ENCODE measurements at regions not wholly inside any gene's neighbourhood (a gene's known extent, or its start where the extent isn't known, plus 50 kb on each side); places are given as distances from the start of the nearest gene placed in this dataset.

GRCh38 chr2:118322406-118322805 lies 234.1 kb downstream of the INSIG2 start:
- Histone ChIP-seq H2AFZ (ENCODE audit: low read depth, low read length) (no peak overlapping the region), H3K9me1 (ENCODE audit: control insufficient read depth, insufficient read depth, low read length) (no peaks in the 10 kb centered on the region), H3K36me3 (ENCODE audit: control insufficient read depth, insufficient read depth, low read length) (no peaks in the 10 kb centered on the region), H3K27me3 (ENCODE audit: control insufficient read depth in 2 of 2, insufficient read depth in 2 of 2, low read length in 2 of 2) (no peaks in the 10 kb centered on the region; a peak in 1 of 5 replicates), H3K9me3 (replicated peaks; ENCODE audit: control insufficient read depth, insufficient read depth, low read depth, low read length) (no peaks in the 10 kb centered on the region), H3K4me2 (ENCODE audit: insufficient read depth, low read length) (no peak overlapping the region), H3K27ac (ENCODE audit: extremely low read depth, low read depth, low read length) (no peak overlapping the region), H3K4me1 (replicated peaks in 1 of 2; ENCODE audit: control insufficient read depth in 2 of 2, insufficient read depth in 2 of 2, low read length in 2 of 2) (no peaks in the 10 kb centered on the region), H3K79me2 (ENCODE audit: control insufficient read depth, insufficient read depth, low read length) (no peaks in the 10 kb centered on the region), H3K9ac (ENCODE audit: insufficient read depth in 1 of 2, low read depth in 2 of 2, low read length in 2 of 2) (no peak overlapping the region), H4K20me1 (replicated peaks; ENCODE audit: control insufficient read depth, insufficient read depth, low read length) (no peaks in the 10 kb centered on the region), H3K4me3 (no peak overlapping the region)
- in situ Hi-C loops (cut with MboI) = no loop called here
- FAIRE-seq = no peak
- no TSS peak for BruUV-seq (replicated peaks)
- intact Hi-C loops (cut with micrococcal nuclease) = no loop called here
- no peak for TF ChIP-seq TFAP4 (CRISPR knock-in tag; IDR thresholded peaks at IDR 0.05; ENCODE audit: borderline replicate concordance)
- no peak for TF ChIP-seq ARNT (IDR thresholded peaks at IDR 0.05)
- TF ChIP-seq KDM4B (IDR thresholded peaks at IDR 0.05; ENCODE audit: borderline replicate concordance in 2 of 2, low read depth in 1 of 2) = no peak
- no peak for TF ChIP-seq PRPF4 (IDR thresholded peaks at IDR 0.05; ENCODE audit: insufficient read depth, low read depth, low read length, poor library complexity, severe bottlenecking)
- TF ChIP-seq MAX (CRISPR knock-in tag; IDR thresholded peaks at IDR 0.05) = no peak
- no peak for TF ChIP-seq ZNF140 (CRISPR knock-in tag; IDR thresholded peaks at IDR 0.05)
- TF ChIP-seq ZNF639 (CRISPR knock-in tag; conservative IDR thresholded peaks at IDR 0.05 in 1 of 2, IDR thresholded peaks at IDR 0.05 in 1 of 2) = no peak
- TF ChIP-seq NCOA6 (IDR thresholded peaks at IDR 0.05) = no peak
- no peak for TF ChIP-seq EZH2 (IDR thresholded peaks at IDR 0.05; ENCODE audit: borderline replicate concordance, low read depth, low read length)
- TF ChIP-seq RFX5 (IDR thresholded peaks at IDR 0.05; ENCODE audit: low read depth, low read length) = no peak
- no peak for TF ChIP-seq E2F3 (CRISPR knock-in tag; IDR thresholded peaks at IDR 0.05)
- TF ChIP-seq CBX8 (IDR thresholded peaks at IDR 0.05; ENCODE audit: borderline replicate concordance, extremely low read depth, low read depth, low read length, poor library complexity, severe bottlenecking) = no peak
- TF ChIP-seq XRCC4 (IDR thresholded peaks at IDR 0.05; ENCODE audit: extremely low read depth, insufficient read depth, insufficient read length) = no peak
- TF ChIP-seq ZNF212 (CRISPR knock-in tag; IDR thresholded peaks at IDR 0.05) = no peak
- TF ChIP-seq RAD21 (CRISPR knock-in tag; conservative IDR thresholded peaks at IDR 0.05 in 1 of 2, IDR thresholded peaks at IDR 0.05 in 1 of 2) = no peak
- TF ChIP-seq CSDE1 (IDR thresholded peaks at IDR 0.05) = no peak
- TF ChIP-seq CBX5 (IDR thresholded peaks at IDR 0.05; ENCODE audit: borderline replicate concordance, low read depth) = no peak
- TF ChIP-seq ZNF143 (CRISPR knock-in tag; IDR thresholded peaks at IDR 0.05) = no peak
- TF ChIP-seq ZNF561 (CRISPR knock-in tag; conservative IDR thresholded peaks at IDR 0.05) = no peak
- WGBS (ENCODE audit: insufficient coverage, low coverage, missing lambda C conversion rate) = 0% methylated on average over 2 of the region's 2 CpGs
- ATAC-seq = no peak
- POLR2A ChIA-PET = interaction anchor here (0.5 kb wide), 1 partner anchor 13 kb away, joined by 3 read pairs; no protein-coding TSS in a partner anchor
- no peak for DNase-seq (ENCODE audit: extremely low read depth in 1 of 4, low spot score in 3 of 4)
- CTCF ChIA-PET (ENCODE audit: low intra/inter-chr PET ratio) = interaction anchor here (0.8 kb wide), 1 partner anchor 275 kb away, joined by 3 read pairs; no protein-coding TSS in a partner anchor

Measured in K562 (cell line).